CD4-positive, alpha-beta T cell treated with Interleukin-12 subunit alpha and Interleukin-12 subunit beta, for 1 hour (primary cell): ENCODE measurements at regions not wholly inside any gene's neighbourhood (a gene's known extent, or its start where the extent isn't known, plus 50 kb on each side); places are given as distances from the start of the nearest gene placed in this dataset.
"Not testable (repeated sequence)": the region's sequence is repeated elsewhere in the genome, so short reads cannot be mapped to it uniquely, and the experiment has no call there.

Experiments used
- DNase-seq: peaks from one replicate; pipeline ENCODE4 v3.0.0-alpha.2; 2020

GRCh38 chr20:12838261-12838866 is 170.4 kb upstream of the SPTLC3 start:
- DNase-seq: no peak

- no peak for DNase-seq
Observed at GRCh38 chr20:12847872-12848271, 160.9 kb upstream of the SPTLC3 start.

GRCh38 chr20:12849225-12849910 is 159.4 kb upstream of the SPTLC3 start:
- DNase-seq: no peak

- DNase-seq: not testable (repeated sequence)
Observed at GRCh38 chr20:12857643-12858042, 151.1 kb upstream of the SPTLC3 start.

- no peak for DNase-seq
Observed at GRCh38 chr20:12860619-12861247, 148.0 kb upstream of the SPTLC3 start.

GRCh38 chr20:12869669-12870068 is 139.1 kb upstream of the SPTLC3 start:
- DNase-seq: no peak

GRCh38 chr20:12870588-12870987 is 138.2 kb upstream of the SPTLC3 start:
- no peak for DNase-seq

- no peak for DNase-seq
Observed at GRCh38 chr20:12874933-12875332, 133.8 kb upstream of the SPTLC3 start.

GRCh38 chr20:12875510-12875909 is 133.3 kb upstream of the SPTLC3 start:
- no peak for DNase-seq

GRCh38 chr20:12882832-12883506 is 125.8 kb upstream of the SPTLC3 start:
- no peak for DNase-seq

- DNase-seq: no peak
Observed at GRCh38 chr20:12883507-12883885, 125.3 kb upstream of the SPTLC3 start.

GRCh38 chr20:12886618-12887363 is 122.0 kb upstream of the SPTLC3 start:
- DNase-seq: no peak

- no peak for DNase-seq
Observed at GRCh38 chr20:12891643-12892042, 117.1 kb upstream of the SPTLC3 start.

GRCh38 chr20:12893019-12893418 is 115.8 kb upstream of the SPTLC3 start:
- DNase-seq: no peak

GRCh38 chr20:12893653-12894052 is 115.1 kb upstream of the SPTLC3 start:
- DNase-seq: no peak

GRCh38 chr20:12894089-12894488 is 114.7 kb upstream of the SPTLC3 start:
- no peak for DNase-seq

GRCh38 chr20:12896180-12896579 is 112.6 kb upstream of the SPTLC3 start:
- DNase-seq: no peak

- DNase-seq: no peak
Observed at GRCh38 chr20:12902992-12903391, 105.8 kb upstream of the SPTLC3 start.

GRCh38 chr20:12906361-12906760 is 102.4 kb upstream of the SPTLC3 start:
- DNase-seq: no peak

GRCh38 chr20:12911372-12911771 is 97.4 kb upstream of the SPTLC3 start:
- no peak for DNase-seq

- no peak for DNase-seq
Observed at GRCh38 chr20:12913781-12914443, 94.9 kb upstream of the SPTLC3 start.

- DNase-seq: no peak
Observed at GRCh38 chr20:12914804-12915203, 94.0 kb upstream of the SPTLC3 start.

GRCh38 chr20:12916699-12917098 is 92.1 kb upstream of the SPTLC3 start:
- no peak for DNase-seq
